HEK293T (cell line): ENCODE measurements at regions not wholly inside any gene's neighbourhood (a gene's known extent, or its start where the extent isn't known, plus 50 kb on each side); places are given as distances from the start of the nearest gene placed in this dataset.

Experiments
- ARNT ChIP-seq: fragments of 450-650 bp; IDR thresholded peaks from 2 replicates; pipeline ENCODE4 v1.6.1; 2017; ENCODE audit warnings: mild to moderate bottlenecking
- BHLHE40 ChIP-seq: fragments of 450-650 bp; IDR thresholded peaks from 2 replicates; pipeline ENCODE4 v1.6.1; 2016; ENCODE audit warnings: mild to moderate bottlenecking, moderate library complexity, borderline replicate concordance
- ELF4 ChIP-seq: fragments of 450-650 bp; IDR thresholded peaks from 2 replicates; pipeline ENCODE4 v1.6.1; 2017; ENCODE audit warnings: antibody characterized with exemption
- FOXK2 ChIP-seq: fragments of 450-650 bp; IDR thresholded peaks from 2 replicates; pipeline ENCODE4 v1.6.1; 2016; ENCODE audit warnings: mild to moderate bottlenecking
- FOXM1 ChIP-seq: fragments of 450-650 bp; IDR thresholded peaks from 2 replicates; pipeline ENCODE4 v1.6.1; 2017; ENCODE audit warnings: mild to moderate bottlenecking, borderline replicate concordance
- L3MBTL2 ChIP-seq: fragments of 450-650 bp; conservative IDR thresholded peaks from 2 replicates; pipeline ENCODE4 v1.6.1; 2016; ENCODE audit warnings: mild to moderate bottlenecking
- SP1 ChIP-seq: fragments of 450-650 bp; IDR thresholded peaks from 2 replicates; pipeline ENCODE4 v1.6.1; 2017
- SUZ12 ChIP-seq: fragments of 450-650 bp; IDR thresholded peaks from 2 replicates; pipeline ENCODE4 v1.6.1; 2016; ENCODE audit warnings: mild to moderate bottlenecking
- TARDBP ChIP-seq: fragments of 450-650 bp; IDR thresholded peaks from 2 replicates; pipeline ENCODE4 v1.6.1; 2016
- ZNF384 ChIP-seq: fragments of 450-650 bp; IDR thresholded peaks from 2 replicates; pipeline ENCODE4 v1.6.1; 2016

- TF ChIP-seq L3MBTL2 (no peak), SP1 (no peak), FOXK2 (no peak), ZNF384 (no peak), FOXM1 (no peak), ARNT (no peak), SUZ12 (no peak), ELF4 (no peak), TARDBP (no peak), BHLHE40 (no peak)
Measured at GRCh38 chr9:2390028-2390427, 231.6 kb upstream of the VLDLR start.
